Stimulated activated CD8-positive, alpha-beta memory T cell treated with anti-CD3 and anti-CD28 coated beads, Interleukin-4, amount 100 ng/mL, for 1 hour (primary cell): ENCODE measurements at regions not wholly inside any gene's neighbourhood (a gene's known extent, or its start where the extent isn't known, plus 50 kb on each side); places are given as distances from the start of the nearest gene placed in this dataset.

Experiments
- DNase-seq, 2 donors: peaks; one replicate each; pipeline ENCODE4 v3.0.0-alpha.2; 2020; ENCODE audit warnings: low read depth in 2 of 2, low spot score in 1 of 2

DNA sequence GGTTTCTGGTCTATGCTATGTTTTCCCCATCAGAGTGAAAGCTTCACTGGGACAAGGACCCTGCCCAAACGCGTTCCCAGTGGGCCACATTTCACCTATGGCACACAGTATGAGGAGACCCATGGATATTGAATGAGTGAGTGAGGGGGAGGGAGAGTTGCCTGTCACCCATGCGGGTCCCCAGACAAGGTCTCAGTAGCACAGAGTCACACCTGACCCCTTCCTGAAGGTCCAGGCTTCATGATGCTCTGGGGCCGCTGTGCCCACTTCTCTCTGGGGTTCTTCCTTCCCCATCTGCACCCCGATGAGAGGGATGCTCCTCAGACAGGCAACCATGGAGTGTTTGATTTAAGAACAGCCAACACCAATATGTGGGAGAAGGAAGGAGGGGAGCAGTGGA is 72.3 kb upstream of the CSF3R start:
- no peak for DNase-seq

DNA sequence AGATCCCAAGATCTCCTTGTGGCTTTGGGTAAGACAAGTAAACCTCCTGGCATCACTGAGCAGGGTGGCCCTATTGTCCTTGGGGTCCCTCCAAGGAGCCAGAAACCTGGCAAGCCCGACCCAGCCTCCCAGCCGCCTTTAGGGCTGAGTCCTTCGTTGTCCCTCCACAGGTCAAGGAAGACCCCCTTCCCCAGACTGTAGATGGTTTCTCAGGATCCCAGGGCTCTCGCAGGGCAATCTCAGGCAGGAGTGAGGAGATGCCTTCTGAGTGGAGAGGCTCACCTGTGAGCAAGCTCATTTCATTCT is 71.6 kb upstream of the CSF3R start:
- no peak for DNase-seq

DNA sequence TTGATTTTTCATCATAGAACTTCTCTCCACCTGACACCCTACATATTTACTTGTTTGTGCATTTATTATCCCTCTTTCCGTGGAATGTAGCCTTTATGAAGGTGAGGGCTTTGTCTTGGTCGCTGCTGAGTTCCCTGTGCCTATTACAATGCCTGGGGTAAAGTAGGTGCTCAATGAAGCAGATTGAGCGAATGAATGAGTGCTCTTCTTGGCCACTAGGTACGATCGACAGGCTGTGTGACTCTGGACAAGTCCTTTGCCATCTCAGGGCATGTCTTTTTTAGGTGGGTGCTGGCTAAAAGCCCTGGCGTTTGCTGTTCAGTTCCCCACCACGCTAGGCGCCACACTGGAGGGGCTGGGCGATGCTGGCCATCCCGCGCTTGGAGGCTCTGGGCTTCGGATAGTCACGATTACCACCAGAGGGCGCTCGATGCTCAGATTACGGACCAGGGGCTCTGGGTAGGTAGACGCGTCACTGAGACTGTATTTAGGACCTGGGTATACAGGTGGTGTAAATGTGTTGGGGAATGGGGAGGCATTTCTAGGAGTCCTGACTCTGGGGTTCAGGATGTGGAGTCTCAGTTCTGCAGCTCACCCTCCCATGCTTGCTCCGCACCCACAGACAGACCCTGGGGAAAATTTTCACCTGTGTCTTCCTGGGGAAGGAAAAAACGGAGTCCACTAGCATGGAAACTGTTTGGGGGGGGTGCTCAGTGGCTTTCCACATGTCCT is 71.0 kb upstream of the CSF3R start:
- peak; percentile 14 to 17 for DNase-seq

DNA sequence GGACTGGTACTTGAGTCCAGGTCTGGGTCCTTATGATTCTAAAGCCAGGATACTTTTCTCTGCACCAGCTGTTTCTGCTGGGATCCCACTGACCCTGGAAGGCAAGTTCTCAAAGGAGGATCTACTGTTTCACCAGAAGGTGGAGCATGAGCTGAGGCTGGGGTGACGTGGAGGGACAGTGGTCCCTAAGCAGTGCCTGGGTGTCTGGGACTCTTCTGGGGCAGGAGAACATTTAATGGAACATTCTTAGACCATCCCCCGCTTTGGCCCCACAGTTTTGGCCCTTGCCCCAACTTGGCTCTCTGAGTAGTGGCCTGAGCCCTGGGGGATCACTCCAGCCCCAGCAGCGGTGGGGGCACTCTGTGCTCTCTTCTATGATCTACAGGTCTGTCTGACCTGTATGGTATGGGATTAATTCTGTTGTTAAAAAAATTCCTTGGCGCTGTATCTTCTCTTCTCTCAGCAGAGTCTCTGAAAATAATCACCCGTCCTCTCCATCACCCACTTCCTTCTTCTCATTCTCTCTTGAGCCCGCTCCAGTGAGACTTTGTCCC is 60.3 kb upstream of the CSF3R start:
- no peak for DNase-seq

DNA sequence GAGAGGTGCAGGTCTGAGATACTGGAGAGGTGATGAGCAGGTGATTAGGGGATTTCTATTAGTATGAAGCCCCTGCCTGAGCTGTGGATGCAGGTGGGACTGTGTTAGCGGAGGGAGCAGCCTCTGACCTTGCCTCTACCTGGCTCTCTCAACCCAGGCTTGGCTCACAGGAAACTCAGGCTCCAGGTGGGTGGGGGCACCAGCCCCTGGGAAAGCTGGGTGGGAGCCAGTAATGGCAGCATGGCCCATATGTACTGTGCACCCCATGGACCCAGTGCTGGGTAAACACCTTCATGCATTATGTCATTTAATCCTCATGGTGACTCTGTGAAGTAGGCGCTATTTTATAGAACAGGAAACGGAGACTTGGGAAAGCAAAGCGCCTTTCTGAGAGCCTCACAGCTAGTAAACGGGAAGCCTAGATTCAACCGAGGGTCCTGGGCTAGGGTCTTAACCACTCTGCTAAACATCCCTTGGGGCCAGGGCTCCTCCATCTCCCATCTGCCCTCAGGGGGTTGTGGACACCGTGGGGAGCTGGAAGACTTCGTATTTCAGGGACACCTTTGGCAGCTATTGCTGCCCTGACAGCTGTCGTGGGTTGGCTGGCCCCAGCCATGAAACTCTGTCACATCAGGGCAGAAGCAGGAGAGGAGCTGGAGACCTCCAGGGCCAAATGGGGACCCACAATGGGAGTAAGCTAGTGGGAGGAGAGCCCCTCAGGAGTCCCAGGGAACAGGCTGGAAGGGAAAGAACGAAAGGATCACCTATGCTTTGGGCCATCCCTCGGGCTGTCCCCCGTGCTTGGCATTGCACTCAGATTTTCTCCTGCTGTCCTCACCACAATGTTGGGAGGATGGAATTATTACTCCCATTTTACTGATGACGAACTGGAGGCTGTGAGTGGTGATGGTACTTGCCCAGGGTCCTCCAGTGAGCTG is 59.6 kb upstream of the CSF3R start:
- DNase-seq, result no peak

DNA sequence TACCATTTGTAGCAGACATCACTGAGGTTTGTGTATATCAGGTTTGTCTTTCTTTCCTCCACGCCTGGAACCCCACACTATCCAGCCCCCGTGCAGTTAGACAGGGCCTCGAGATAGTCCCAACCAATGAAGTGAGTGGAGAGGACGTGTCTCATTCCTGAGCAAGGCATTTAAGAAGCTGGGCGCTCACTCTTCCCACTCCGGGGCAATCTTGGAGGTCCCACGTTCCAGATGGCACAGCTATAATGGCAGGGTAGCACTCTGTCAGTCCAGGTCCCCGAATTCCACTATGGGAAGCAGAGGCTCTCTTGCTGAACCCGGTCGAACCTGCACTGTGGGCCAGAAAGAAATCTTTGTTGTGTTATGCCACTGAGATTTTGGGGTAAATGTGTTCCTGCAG is 57.3 kb upstream of the CSF3R start:
- DNase-seq, result no peak

DNA sequence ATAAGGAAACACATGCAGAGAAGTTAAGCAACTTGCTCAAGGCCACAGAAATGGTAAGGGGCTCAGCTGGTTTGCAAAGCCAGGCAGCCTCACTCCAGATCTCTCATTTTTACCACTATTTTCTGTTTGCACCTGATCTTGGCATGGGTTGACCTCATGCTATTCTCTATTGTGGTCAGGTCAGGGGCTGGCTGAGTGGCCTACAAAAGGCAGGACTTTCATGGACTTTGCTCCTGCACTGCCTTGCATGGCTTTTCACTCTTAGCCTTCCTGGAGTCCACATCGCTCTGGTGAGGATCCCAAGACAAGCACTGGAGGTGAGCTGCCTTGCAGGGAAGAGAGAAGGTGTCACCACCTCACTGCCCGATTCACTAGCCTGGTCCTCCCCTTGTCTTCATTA is 56.8 kb upstream of the CSF3R start:
- DNase-seq, result no peak

DNA sequence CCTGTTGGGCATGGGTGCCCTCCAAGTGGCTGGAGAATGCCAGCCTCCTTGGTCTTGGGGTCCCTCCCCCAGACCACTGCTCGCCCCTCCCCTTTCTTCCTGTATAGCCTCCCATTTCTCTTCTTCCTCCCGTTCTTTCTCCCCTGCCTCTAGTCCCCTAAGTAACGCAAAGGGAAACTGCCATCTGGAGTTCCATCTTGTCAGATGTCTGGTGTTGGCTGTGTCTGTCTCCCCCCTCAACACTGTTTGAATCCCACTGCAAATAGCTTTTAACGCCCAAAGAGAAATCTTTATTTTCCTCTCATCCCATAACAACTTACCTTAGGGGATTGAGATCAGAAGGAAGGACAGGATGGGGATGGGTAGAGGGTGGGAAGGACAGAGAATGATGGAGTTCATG is 55.3 kb upstream of the CSF3R start:
- no peak for DNase-seq

DNA sequence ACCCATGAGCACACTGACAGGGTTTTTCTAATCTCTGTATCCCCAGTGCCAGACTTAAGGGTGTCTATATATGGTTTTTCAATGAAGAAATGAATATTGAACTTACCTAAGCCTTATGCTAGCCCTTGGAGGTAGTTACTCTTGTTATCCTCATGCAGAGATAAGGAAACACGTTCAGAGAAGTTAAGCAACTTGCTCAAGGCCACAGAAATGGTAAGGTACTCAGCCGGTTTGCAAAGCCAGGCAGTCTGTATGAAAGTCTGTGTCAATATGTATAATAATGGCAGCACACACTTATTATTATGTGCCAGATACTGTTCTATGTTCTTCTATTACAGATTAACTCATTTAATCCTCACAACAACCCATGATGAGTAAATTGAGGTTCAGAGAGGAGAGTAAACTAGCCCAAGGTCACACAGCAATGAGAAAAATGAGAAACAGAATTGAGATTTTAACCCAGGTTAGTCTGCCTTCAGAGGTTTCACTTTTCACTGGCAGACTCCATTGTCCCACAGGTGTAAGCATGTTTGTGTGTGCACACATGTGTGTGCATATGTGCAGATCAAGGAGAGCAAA is 54.6 kb upstream of the CSF3R start:
- DNase-seq, result no peak

DNA sequence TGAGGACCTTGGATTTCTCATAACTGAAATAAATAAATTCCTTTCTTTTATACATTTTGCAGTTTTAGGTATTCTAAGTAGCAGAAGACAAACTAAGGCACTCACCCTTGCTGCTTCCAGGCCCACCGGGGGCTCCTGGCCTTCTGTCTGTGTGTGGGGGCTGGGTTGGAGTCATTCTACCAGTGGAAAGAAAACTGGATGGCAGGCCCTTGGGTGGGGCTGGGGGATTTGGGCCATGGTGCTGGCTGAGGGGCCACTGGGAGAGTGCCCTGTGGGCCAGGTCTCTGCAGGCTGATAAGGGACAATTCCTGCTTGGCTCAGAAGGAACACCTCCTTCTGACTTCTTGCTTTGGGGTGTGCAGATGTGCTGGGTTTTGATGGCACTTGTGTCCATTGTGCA is 54.0 kb upstream of the CSF3R start:
- DNase-seq, result no peak

DNA sequence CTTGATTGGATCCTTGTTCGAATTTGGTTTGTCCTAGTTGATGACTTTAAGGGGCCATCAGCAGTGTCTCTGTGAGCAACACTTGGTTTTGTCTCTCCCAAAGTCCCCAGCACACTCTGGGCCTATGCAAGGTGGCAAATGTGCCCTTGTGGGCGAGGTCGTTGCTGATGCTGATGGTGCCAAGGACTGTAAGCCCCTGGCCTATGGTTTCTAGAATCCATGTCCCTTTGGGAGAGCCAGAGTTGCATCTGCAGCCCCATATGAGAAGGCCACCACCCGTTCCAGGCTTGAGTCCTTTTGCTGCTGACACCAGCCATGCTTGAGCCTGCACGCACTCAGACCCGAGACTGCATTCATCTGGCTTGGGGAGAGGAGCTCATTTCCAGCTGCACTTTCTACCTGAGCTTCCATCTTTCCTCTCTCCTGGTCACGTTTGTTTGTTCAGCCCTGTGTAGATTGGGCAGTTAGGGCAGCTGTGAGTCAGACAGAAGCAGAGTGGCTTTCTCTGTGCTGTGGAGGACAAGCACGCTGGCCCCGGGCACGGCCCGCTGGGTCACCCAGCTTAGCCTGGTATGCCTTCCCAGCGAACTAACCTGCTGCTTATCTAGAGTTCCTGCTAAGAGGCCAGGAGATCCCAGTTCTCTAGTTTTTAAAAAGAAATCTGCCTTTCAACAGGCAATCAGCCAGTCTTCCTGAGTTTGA is 52.1 kb upstream of the CSF3R start:
- no peak for DNase-seq

DNA sequence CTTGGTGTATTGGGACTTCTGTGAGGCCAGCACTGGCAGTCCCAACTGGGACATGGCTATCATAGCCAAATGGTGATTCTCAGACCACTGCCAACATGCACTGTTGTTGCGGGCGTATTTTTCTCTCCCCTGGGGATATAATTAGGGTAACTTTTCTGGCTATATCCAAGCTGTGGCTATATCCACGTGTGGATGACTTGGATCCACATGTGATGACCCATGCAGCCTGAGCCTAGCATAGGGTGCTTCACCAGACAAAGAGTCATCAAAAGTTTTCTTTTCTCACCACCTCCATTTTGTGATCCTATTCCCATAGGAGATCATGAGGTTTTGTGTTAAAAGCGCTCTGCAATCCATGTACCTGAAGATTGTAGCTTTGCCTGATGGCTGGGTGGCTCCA is 51.2 kb upstream of the CSF3R start:
- no peak for DNase-seq

DNA sequence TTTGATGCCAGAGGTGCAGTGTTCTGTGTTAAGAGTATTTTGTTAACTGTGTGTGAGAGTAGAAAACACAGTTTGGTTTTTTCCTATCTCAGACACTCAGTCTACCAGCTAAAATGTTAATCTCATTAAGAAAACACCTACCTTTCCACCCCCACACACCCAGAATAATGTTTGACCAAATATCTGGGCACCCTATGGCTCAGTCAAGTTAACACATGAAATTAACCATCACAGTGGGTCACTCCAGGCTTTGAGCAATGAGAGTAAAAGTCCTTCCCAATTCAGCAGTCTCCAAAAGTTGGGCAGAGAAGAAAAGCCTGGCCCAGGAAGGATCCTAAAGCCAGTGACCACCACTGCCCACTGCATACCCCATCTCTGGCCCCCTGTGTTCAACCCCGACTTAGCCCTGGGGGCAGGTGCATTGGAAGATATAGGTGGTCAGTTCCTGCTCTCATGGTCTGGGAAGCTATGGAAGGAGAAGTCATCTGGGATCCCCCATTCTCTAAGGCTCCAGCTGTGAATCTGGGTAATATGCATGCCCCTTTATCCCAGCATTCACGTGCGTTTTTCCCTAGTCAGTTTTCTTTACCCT is 50.2 kb upstream of the CSF3R start:
- no peak for DNase-seq
